ENCODE measurements at regions not wholly inside any gene's neighbourhood (a gene's known extent, or its start where the extent isn't known, plus 50 kb on each side); places are given as distances from the start of the nearest gene placed in this dataset.

DNA sequence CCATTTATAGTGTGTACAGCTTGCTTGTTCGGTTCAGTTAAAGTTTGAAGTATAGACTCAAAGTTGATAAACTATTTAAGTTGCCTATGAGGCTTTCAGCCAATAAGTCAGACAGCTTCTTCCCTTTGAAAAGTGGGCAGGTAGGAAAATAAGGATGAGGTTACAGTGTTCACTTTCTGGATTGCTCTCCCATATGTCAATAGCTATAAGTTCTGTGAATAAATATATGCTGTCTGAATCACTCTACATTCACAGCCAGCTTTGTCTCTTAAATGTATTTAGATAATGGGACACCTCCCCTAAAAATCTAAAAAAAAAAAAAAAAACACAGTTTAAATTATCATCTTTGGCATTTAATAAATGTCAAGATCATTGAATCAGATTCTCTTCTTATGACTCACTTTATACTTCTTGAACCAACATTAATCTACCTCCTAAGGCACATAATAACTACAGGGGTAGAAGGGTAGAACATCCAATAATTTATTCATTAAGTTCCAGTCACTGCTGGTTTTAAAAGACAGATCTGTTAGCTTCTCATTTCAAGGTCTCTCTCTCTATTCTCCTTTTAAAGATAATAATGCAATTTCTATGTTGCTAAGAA is 126.4 kb upstream of the PCED1B start:
- H3K9me3 ChIP-seq (ENCODE audit: insufficient read depth, low read length) = no peaks in the 10 kb centered on the region
- no peaks in the 10 kb centered on the region for H3K9me2 ChIP-seq (replicated peaks; ENCODE audit: insufficient read depth, low read length)
- H2AFZ ChIP-seq (ENCODE audit: low read depth, low read length, severe bottlenecking) = no peak overlapping the region
- no peaks in the 10 kb centered on the region for H3K79me2 ChIP-seq (ENCODE audit: insufficient read depth, low read length)
- H3K4me2 ChIP-seq (ENCODE audit: low read depth, low read length, poor library complexity, severe bottlenecking) = no peak overlapping the region
- H4K20me1 ChIP-seq (ENCODE audit: low read depth, low read length) = no peaks in the 10 kb centered on the region
- no peaks in the 10 kb centered on the region for H3K36me3 ChIP-seq (ENCODE audit: low read length)
- no peak overlapping the region for H3K27ac ChIP-seq (ENCODE audit: low read depth, low read length)
- no peaks in the 10 kb centered on the region for H3K27me3 ChIP-seq (ENCODE audit: low read length)
- H3F3A ChIP-seq (ENCODE audit: insufficient read depth) = no peaks in the 10 kb centered on the region
- no peak for TF ChIP-seq EZH2phosphoT487 (conservative IDR thresholded peaks at IDR 0.05; ENCODE audit: low read length)
- TF ChIP-seq, protein P1, sequence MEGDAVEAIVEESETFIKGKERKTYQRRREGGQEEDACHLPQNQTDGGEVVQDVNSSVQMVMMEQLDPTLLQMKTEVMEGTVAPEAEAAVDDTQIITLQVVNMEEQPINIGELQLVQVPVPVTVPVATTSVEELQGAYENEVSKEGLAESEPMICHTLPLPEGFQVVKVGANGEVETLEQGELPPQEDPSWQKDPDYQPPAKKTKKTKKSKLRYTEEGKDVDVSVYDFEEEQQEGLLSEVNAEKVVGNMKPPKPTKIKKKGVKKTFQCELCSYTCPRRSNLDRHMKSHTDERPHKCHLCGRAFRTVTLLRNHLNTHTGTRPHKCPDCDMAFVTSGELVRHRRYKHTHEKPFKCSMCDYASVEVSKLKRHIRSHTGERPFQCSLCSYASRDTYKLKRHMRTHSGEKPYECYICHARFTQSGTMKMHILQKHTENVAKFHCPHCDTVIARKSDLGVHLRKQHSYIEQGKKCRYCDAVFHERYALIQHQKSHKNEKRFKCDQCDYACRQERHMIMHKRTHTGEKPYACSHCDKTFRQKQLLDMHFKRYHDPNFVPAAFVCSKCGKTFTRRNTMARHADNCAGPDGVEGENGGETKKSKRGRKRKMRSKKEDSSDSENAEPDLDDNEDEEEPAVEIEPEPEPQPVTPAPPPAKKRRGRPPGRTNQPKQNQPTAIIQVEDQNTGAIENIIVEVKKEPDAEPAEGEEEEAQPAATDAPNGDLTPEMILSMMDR (IDR thresholded peaks at IDR 0.05; ENCODE audit: insufficient read depth, low read length, poor library complexity, severe bottlenecking) = no peak
- H3K4me3 ChIP-seq (ENCODE audit: insufficient read depth, low read length, poor library complexity, severe bottlenecking) = no peak overlapping the region
- no peak overlapping the region for H3K9ac ChIP-seq (ENCODE audit: low read length)

DNA sequence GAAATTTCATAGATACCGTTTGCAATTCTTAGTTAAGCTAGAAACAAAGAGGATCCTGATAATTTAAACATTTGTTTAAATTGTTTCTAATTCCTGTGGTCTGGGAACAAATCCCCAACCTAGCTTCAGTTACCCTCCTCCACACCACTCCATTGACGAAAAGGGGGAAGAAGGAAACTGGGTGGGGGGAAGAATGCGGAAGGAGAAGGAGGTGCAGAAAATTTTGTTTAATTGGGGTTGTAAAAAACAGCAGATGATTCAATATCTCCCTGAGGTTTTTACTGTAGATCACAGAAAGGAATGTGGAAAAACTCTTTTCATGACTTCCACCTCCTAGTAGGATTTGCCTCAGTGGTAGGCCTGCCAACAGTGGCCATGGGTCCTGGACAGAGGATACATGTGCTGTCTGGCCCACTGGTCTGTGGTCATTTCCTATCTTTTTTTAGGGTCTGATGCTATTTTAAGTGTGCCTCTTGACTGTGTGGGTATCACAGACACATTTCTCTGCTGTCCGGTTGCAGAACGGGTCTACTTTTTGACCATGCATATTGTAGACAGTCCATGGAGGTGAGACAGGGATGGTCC is 122.9 kb upstream of the PCED1B start:
- H3K9me2 ChIP-seq (replicated peaks; ENCODE audit: insufficient read depth, low read length) = no peaks in the 10 kb centered on the region
- no peaks in the 10 kb centered on the region for H3K36me3 ChIP-seq (ENCODE audit: low read length)
- TF ChIP-seq EZH2phosphoT487 (conservative IDR thresholded peaks at IDR 0.05; ENCODE audit: low read length) = no peak
- TF ChIP-seq, protein P1 (IDR thresholded peaks at IDR 0.05; ENCODE audit: insufficient read depth, low read length, poor library complexity, severe bottlenecking) = no peak
- no peak overlapping the region for H3K27ac ChIP-seq (ENCODE audit: low read depth, low read length)
- no peak overlapping the region for H3K4me3 ChIP-seq (ENCODE audit: insufficient read depth, low read length, poor library complexity, severe bottlenecking)
- no peak overlapping the region for H2AFZ ChIP-seq (ENCODE audit: low read depth, low read length, severe bottlenecking)
- no peak overlapping the region for H3K9ac ChIP-seq (ENCODE audit: low read length)
- H4K20me1 ChIP-seq (ENCODE audit: low read depth, low read length) = no peaks in the 10 kb centered on the region
- H3F3A ChIP-seq (ENCODE audit: insufficient read depth) = no peaks in the 10 kb centered on the region
- H3K4me2 ChIP-seq (ENCODE audit: low read depth, low read length, poor library complexity, severe bottlenecking) = no peak overlapping the region
- no peaks in the 10 kb centered on the region for H3K27me3 ChIP-seq (ENCODE audit: low read length)
- H3K79me2 ChIP-seq (ENCODE audit: insufficient read depth, low read length) = no peaks in the 10 kb centered on the region
- no peaks in the 10 kb centered on the region for H3K9me3 ChIP-seq (ENCODE audit: insufficient read depth, low read length)

DNA sequence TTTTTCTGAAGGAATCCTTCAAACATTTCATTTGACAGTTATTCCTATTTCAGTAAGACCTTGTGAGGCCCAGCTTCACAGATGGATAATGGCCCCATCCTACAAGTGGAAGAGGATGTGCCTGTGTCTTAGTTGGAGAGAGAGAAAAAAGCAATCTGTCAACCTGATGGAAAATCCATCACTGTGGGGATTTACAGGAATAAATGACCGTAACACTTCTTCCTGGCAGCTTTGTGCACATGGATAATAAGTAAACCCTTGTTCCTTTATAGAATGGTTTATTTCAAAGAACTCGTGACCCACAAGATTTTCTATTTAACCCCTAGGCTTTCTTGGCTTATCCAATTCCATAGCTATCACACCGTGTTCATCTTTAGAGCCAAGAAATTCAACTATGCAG is 121.4 kb upstream of the PCED1B start:
- no peaks in the 10 kb centered on the region for H3K27me3 ChIP-seq (ENCODE audit: low read length)
- H4K20me1 ChIP-seq (ENCODE audit: low read depth, low read length) = no peaks in the 10 kb centered on the region
- no peak for TF ChIP-seq EZH2phosphoT487 (conservative IDR thresholded peaks at IDR 0.05; ENCODE audit: low read length)
- TF ChIP-seq, protein P1 (IDR thresholded peaks at IDR 0.05; ENCODE audit: insufficient read depth, low read length, poor library complexity, severe bottlenecking) = no peak
- no peak overlapping the region for H3K9ac ChIP-seq (ENCODE audit: low read length)
- H3K27ac ChIP-seq (ENCODE audit: low read depth, low read length) = no peak overlapping the region
- H3K36me3 ChIP-seq (ENCODE audit: low read length) = no peaks in the 10 kb centered on the region
- H2AFZ ChIP-seq (ENCODE audit: low read depth, low read length, severe bottlenecking) = no peak overlapping the region
- no peaks in the 10 kb centered on the region for H3K9me2 ChIP-seq (replicated peaks; ENCODE audit: insufficient read depth, low read length)
- H3K4me2 ChIP-seq (ENCODE audit: low read depth, low read length, poor library complexity, severe bottlenecking) = no peak overlapping the region
- H3K9me3 ChIP-seq (ENCODE audit: insufficient read depth, low read length) = no peaks in the 10 kb centered on the region
- no peaks in the 10 kb centered on the region for H3K79me2 ChIP-seq (ENCODE audit: insufficient read depth, low read length)
- H3K4me3 ChIP-seq (ENCODE audit: insufficient read depth, low read length, poor library complexity, severe bottlenecking) = no peak overlapping the region
- no peaks in the 10 kb centered on the region for H3F3A ChIP-seq (ENCODE audit: insufficient read depth)

Data from SU-DHL-6 (cell line).